A673 (cell line): ENCODE measurements at regions not wholly inside any gene's neighbourhood (a gene's known extent, or its start where the extent isn't known, plus 50 kb on each side); places are given as distances from the start of the nearest gene placed in this dataset.

Source experiments
- CTCF ChIP-seq: fragments of 300-800, 200-600 bp; sonication (generic); conservative IDR thresholded peaks from 2 replicates; pipeline ENCODE4 v1.5.1; 2017; ENCODE audit warnings: low read depth, mild to moderate bottlenecking, antibody characterized with exemption, low read length, moderate library complexity, mixed read lengths
- EZH2 ChIP-seq: fragments of 200-600 bp; sonication (generic); IDR thresholded peaks from 2 replicates; pipeline ENCODE4 v1.6.1; 2017; ENCODE audit warnings: borderline replicate concordance, low read depth, mild to moderate bottlenecking, mixed read lengths, antibody characterized with exemption, low read length; ENCODE audit not compliant: poor library complexity, severe bottlenecking

GRCh38 chr12:115017346-115017745, 333.4 kb upstream of the TBX3 start:
- TF ChIP-seq EZH2 (no peak), CTCF (no peak)
